Mucosa of descending colon (tissue), 3 donors: ENCODE measurements at regions not wholly inside any gene's neighbourhood (a gene's known extent, or its start where the extent isn't known, plus 50 kb on each side); places are given as distances from the start of the nearest gene placed in this dataset.

Experiments used
- ATAC-seq: fragments of 200-7000 bp; cut with Tn5 transposase; one replicate; pipeline ENCODE4 v1.9.1; 2020; ENCODE audit warnings: mild to moderate bottlenecking, moderate library complexity
- DNase-seq, 3 donors: peaks; one replicate each; pipeline ENCODE4 v3.0.0-alpha.2; 2020
- H3K36me3 ChIP-seq: fragments of 200-600 bp; one replicate; pipeline ENCODE4 v1.8.0; 2021; ENCODE audit warnings: low read depth, mild to moderate bottlenecking
- H3K4me1 ChIP-seq: fragments of 200-600 bp; one replicate; pipeline ENCODE4 v1.8.0; 2021; ENCODE audit warnings: low read depth, mild to moderate bottlenecking
- H3K4me3 ChIP-seq: fragments of 200-600 bp; one replicate; pipeline ENCODE4 v1.8.0; 2021; ENCODE audit warnings: mild to moderate bottlenecking
- H3K9me3 ChIP-seq: fragments of 200-600 bp; one replicate; pipeline ENCODE4 v1.8.0; 2021; ENCODE audit warnings: mild to moderate bottlenecking
- CTCF ChIP-seq: fragments of 200-600 bp; IDR thresholded peaks from one replicate; pipeline ENCODE4 v1.8.0; 2022; ENCODE audit warnings: antibody characterized with exemption, mild to moderate bottlenecking
- intact Hi-C, 2 donors: fragments of 100-400 bp; cut with DNase I in 1 of 2; cut with micrococcal nuclease in 1 of 2; formaldehyde crosslinking; loops; one replicate each; pipeline versions ENCODE4 v1.11.0 to v1.11.1; 2022; cut with DNase I, micrococcal nuclease
- donor health status: DM: no; HTN: no; CAD: no; lungs with moderate emphysema.
- donor health status: DM: no; HTN: no; CAD: no.
- donor health status: DM: no; HTN: yes; CAD: no.

DNA sequence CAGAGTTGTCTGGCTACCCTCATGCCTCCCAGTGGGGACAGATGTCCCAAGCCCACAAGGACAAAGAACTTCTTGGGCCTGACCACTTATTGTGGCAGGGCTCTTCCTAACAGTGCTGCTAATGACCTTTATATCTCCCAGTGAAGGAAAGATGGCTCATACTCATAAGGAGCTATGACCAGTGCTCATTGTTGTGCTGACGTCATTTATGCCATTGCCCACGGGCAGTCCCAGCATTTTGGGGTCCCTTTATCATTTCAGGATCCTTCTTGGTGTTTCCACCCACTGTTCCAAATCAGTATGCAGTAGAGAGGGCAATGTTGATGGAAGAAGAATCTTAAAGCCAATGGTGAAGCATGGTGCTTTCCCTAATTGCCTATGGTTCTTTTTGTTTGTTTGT is 1640.0 kb upstream of the PRR20A start:
- H3K36me3 ChIP-seq = no peaks in the 10 kb centered on the region
- no peak for TF ChIP-seq CTCF
- DNase-seq (no peak), ATAC-seq (no peak)
- H3K9me3 ChIP-seq = peaks cover 67% of the 10 kb centered on the region
- intact Hi-C loops = no loop called here
- no peak overlapping the region for H3K4me3 ChIP-seq
- H3K4me1 ChIP-seq = no peaks in the 10 kb centered on the region

DNA sequence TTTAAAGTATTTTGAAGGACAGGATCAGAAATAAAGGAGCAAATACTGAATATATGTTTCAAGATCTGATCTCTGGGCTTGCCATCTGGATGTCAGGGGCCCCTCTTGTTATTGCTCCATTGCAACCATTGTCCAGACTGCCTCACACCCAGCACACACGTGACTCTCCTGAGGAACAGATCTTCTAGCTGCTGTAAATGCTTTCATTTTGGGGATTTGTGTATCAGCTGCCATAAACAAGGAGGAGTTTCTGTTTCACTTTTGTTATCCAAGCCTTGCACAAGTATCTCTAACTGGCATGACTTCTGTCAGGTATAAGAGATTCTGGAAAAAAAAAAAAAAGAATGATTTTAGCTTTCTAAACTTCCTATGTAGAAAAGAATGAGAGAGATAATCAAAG is 1624.1 kb upstream of the PRR20A start:
- no peak for TF ChIP-seq CTCF
- H3K9me3 ChIP-seq = peaks cover 18% of the 10 kb centered on the region
- DNase-seq = no peak
- H3K4me3 ChIP-seq = no peak overlapping the region
- H3K36me3 ChIP-seq = no peaks in the 10 kb centered on the region
- ATAC-seq = no peak
- intact Hi-C loops = no loop called here
- no peaks in the 10 kb centered on the region for H3K4me1 ChIP-seq

DNA sequence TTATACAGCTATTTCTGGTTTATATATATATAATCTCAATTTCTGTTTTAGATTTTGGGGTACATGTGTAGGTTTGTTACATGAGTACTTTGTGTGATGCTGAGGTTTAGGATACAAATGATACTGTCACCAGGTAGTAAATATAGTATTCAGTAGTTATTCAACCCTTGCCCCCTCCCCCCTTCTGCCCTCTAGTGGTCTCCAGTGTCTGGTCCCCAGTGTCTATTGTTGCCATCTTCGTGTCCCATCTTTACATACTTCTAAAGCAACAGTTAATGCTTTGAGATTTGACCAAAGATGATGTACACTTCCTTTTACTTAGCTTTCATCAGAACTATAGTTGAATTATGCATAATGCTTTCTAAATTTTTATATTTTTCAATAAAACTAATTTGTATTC is 1623.4 kb upstream of the PRR20A start:
- no peaks in the 10 kb centered on the region for H3K36me3 ChIP-seq
- no peak for TF ChIP-seq CTCF
- intact Hi-C loops = no loop called here
- H3K4me3 ChIP-seq = no peak overlapping the region
- peaks cover 18% of the 10 kb centered on the region for H3K9me3 ChIP-seq
- H3K4me1 ChIP-seq = no peaks in the 10 kb centered on the region
- ATAC-seq = no peak
- no peak for DNase-seq

GRCh38 chr13:55528434-55528833 is 1612.3 kb upstream of the PRR20A start:
- TF ChIP-seq CTCF = no peak
- ATAC-seq = no peak
- intact Hi-C loops = no loop called here
- no peaks in the 10 kb centered on the region for H3K4me1 ChIP-seq
- H3K36me3 ChIP-seq = no peaks in the 10 kb centered on the region
- peaks cover 36% of the 10 kb centered on the region for H3K9me3 ChIP-seq
- no peak for DNase-seq
- H3K4me3 ChIP-seq = no peak overlapping the region

- ATAC-seq (no peak), DNase-seq (no peak)
- peaks cover 51% of the 10 kb centered on the region for H3K9me3 ChIP-seq
- H3K4me3 ChIP-seq = no peak overlapping the region
- intact Hi-C loops = no loop called here
- no peaks in the 10 kb centered on the region for H3K36me3 ChIP-seq
- TF ChIP-seq CTCF = no peak
- H3K4me1 ChIP-seq = no peaks in the 10 kb centered on the region
Measured at GRCh38 chr13:55534306-55534705, 1606.4 kb upstream of the PRR20A start.

GRCh38 chr13:55538424-55538823 is 1602.3 kb upstream of the PRR20A start:
- intact Hi-C loops = no loop called here
- no peaks in the 10 kb centered on the region for H3K36me3 ChIP-seq
- ATAC-seq (no peak), DNase-seq (no peak)
- H3K4me1 ChIP-seq = no peaks in the 10 kb centered on the region
- peaks cover 50% of the 10 kb centered on the region for H3K9me3 ChIP-seq
- no peak for TF ChIP-seq CTCF
- H3K4me3 ChIP-seq = no peak overlapping the region
